ENCODE measurements at regions not wholly inside any gene's neighbourhood (a gene's known extent, or its start where the extent isn't known, plus 50 kb on each side); places are given as distances from the start of the nearest gene placed in this dataset.
"Not testable (repeated sequence)": the region's sequence is repeated elsewhere in the genome, so short reads cannot be mapped to it uniquely, and the experiment has no call there.

DNA sequence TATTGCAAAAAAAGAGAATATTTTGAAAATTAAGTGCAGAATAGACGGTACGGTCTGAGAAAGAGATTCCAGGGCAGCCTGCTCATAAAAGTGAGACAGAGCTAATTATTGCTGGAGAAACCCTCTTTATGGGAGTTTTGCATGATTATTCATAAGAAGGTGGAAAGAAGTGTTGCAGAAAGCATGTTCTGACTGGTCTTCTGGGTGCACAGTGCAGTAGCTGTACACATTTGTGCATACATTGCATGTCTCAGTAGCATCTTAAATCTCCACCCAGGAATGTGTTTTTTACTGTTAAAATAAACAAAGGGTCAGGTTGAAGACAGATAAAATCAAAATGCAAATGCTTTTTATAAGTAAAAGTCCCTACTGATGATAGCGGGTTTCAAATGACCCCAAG, 1813.6 kb upstream of the DEFB115 start:
- Mint-ChIP-seq H3K27ac (ENCODE audit: unreplicated experiment) (no peak overlapping the region), H3K36me3 (ENCODE audit: low read depth) (no peaks in the 10 kb centered on the region), H3K4me3 (ENCODE audit: unreplicated experiment) (no peak overlapping the region), H3K9me3 (ENCODE audit: low read depth) (no peaks in the 10 kb centered on the region), H3K4me1 (ENCODE audit: low read depth) (no peaks in the 10 kb centered on the region), H3K27me3 (ENCODE audit: low read depth) (no peaks in the 10 kb centered on the region)
- DNase-seq (ENCODE audit: low spot score) = no peak
- no peak for TF ChIP-seq CTCF (IDR thresholded peaks at IDR 0.05)

- H3K4me1 Mint-ChIP-seq (ENCODE audit: low read depth); H3K9me3 Mint-ChIP-seq (ENCODE audit: low read depth); DNase-seq (ENCODE audit: low spot score); H3K4me3 Mint-ChIP-seq (ENCODE audit: unreplicated experiment); H3K36me3 Mint-ChIP-seq (ENCODE audit: low read depth); H3K27me3 Mint-ChIP-seq (ENCODE audit: low read depth); H3K27ac Mint-ChIP-seq (ENCODE audit: unreplicated experiment): not testable (repeated sequence)
These were observed 1812.2 kb upstream of the DEFB115 start for GRCh38 chr20:29445050-29445907.

GRCh38 chr20:29447517-29448484, 1809.7 kb upstream of the DEFB115 start:
- not testable (repeated sequence) for H3K36me3 Mint-ChIP-seq (ENCODE audit: low read depth); H3K4me3 Mint-ChIP-seq (ENCODE audit: unreplicated experiment); H3K4me1 Mint-ChIP-seq (ENCODE audit: low read depth); H3K27ac Mint-ChIP-seq (ENCODE audit: unreplicated experiment); H3K27me3 Mint-ChIP-seq (ENCODE audit: low read depth); DNase-seq (ENCODE audit: low spot score)
- H3K9me3 Mint-ChIP-seq (ENCODE audit: low read depth) = peaks cover 10% of the 10 kb centered on the region

DNA sequence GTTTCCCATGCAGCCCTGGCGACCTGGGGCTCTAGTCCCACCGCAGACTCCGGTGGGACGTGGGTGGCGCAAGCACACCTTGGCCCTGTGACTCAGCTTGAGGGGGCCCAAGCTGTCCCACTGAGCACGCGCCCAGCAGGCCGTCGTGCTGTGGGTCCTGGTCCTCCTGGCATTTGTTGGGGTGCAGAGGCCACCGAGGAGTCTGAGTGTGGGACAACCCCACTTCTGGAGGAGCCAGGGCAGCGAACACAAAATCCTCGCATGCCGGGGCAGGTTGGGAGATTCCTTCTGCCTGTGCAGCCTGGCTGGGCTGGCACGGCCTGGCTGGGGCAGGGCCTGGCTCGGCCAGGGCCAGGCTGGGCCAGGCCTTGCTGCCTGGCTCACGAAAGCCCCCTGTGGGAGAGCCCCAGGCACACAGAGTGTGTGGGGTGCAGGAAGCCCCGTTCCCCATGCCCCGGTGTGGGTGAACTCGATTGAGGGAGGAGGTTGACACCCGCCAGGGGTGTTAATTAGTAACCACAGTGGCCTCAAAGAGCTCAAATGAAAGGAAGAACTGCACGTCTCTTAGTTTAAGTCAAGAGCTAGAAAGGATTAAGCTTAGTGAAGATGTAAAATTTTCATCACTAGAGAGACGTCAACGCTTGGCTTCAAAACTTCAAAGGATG, 1808.5 kb upstream of the DEFB115 start:
- H3K27ac Mint-ChIP-seq (ENCODE audit: unreplicated experiment) = no peak overlapping the region
- TF ChIP-seq CTCF (IDR thresholded peaks at IDR 0.05) = no peak
- H3K36me3 Mint-ChIP-seq (ENCODE audit: low read depth) = peaks cover 1% of the 10 kb centered on the region
- no peaks in the 10 kb centered on the region for H3K27me3 Mint-ChIP-seq (ENCODE audit: low read depth)
- DNase-seq (ENCODE audit: low spot score) = no peak
- H3K4me1 Mint-ChIP-seq (ENCODE audit: low read depth) = no peaks in the 10 kb centered on the region
- H3K9me3 Mint-ChIP-seq (ENCODE audit: low read depth) = peaks cover 10% of the 10 kb centered on the region
- H3K4me3 Mint-ChIP-seq (ENCODE audit: unreplicated experiment) = no peak overlapping the region

GRCh38 chr20:29452186-29452585, 1805.3 kb upstream of the DEFB115 start:
- Mint-ChIP-seq H3K4me3 (ENCODE audit: unreplicated experiment) (no peak overlapping the region), H3K9me3 (ENCODE audit: low read depth) (peaks cover 23% of the 10 kb centered on the region), H3K36me3 (ENCODE audit: low read depth) (peaks cover 1% of the 10 kb centered on the region), H3K27me3 (ENCODE audit: low read depth) (no peaks in the 10 kb centered on the region), H3K4me1 (ENCODE audit: low read depth) (no peaks in the 10 kb centered on the region), H3K27ac (ENCODE audit: unreplicated experiment) (no peak overlapping the region)
- DNase-seq (ENCODE audit: low spot score) = no peak
- TF ChIP-seq CTCF (IDR thresholded peaks at IDR 0.05) = no peak

- peaks cover 35% of the 10 kb centered on the region for H3K9me3 Mint-ChIP-seq (ENCODE audit: low read depth)
- H3K4me1 Mint-ChIP-seq (ENCODE audit: low read depth); DNase-seq (ENCODE audit: low spot score); H3K4me3 Mint-ChIP-seq (ENCODE audit: unreplicated experiment); H3K27ac Mint-ChIP-seq (ENCODE audit: unreplicated experiment); H3K36me3 Mint-ChIP-seq (ENCODE audit: low read depth); H3K27me3 Mint-ChIP-seq (ENCODE audit: low read depth): not testable (repeated sequence)
These were observed 1800.3 kb upstream of the DEFB115 start for GRCh38 chr20:29456987-29457693.
